AG09319 (cell line): ENCODE measurements at regions not wholly inside any gene's neighbourhood (a gene's known extent, or its start where the extent isn't known, plus 50 kb on each side); places are given as distances from the start of the nearest gene placed in this dataset.

Source experiments
- DNase-seq: peaks from one replicate; pipeline ENCODE4 v3.0.0-alpha.2; 2010; ENCODE audit warnings: low read depth; ENCODE audit errors: extremely low read depth
- CTCF ChIP-seq: IDR thresholded peaks from 2 replicates; pipeline ENCODE4 v1.5.1; 2011; ENCODE audit warnings: low read depth, mild to moderate bottlenecking, inconsistent platforms, low read length, moderate library complexity

- no peak for DNase-seq
- no peak for TF ChIP-seq CTCF
Observed at GRCh38 chr6:14640631-14641030, 523.1 kb downstream of the CD83 start.

- no peak for DNase-seq
- no peak for TF ChIP-seq CTCF
Observed at GRCh38 chr6:14641423-14642135, 524.0 kb downstream of the CD83 start.

- TF ChIP-seq CTCF, result no peak
- DNase-seq, result no peak
Observed at GRCh38 chr6:14642136-14642505, 524.5 kb downstream of the CD83 start.

GRCh38 chr6:14642842-14643241 lies 525.3 kb downstream of the CD83 start:
- TF ChIP-seq CTCF, result no peak
- no peak for DNase-seq

- no peak for DNase-seq
- TF ChIP-seq CTCF, result no peak
Observed at GRCh38 chr6:14644381-14644780, 526.8 kb downstream of the CD83 start.

- DNase-seq, result no peak
- no peak for TF ChIP-seq CTCF
Observed at GRCh38 chr6:14645221-14645620, 527.6 kb downstream of the CD83 start.

GRCh38 chr6:14645841-14646240 lies 528.3 kb downstream of the CD83 start:
- no peak for TF ChIP-seq CTCF
- no peak for DNase-seq
